GM06990 (cell line): ENCODE measurements at regions not wholly inside any gene's neighbourhood (a gene's known extent, or its start where the extent isn't known, plus 50 kb on each side); places are given as distances from the start of the nearest gene placed in this dataset.

ENCODE experiments used
- DNase-seq: peaks from one replicate; pipeline ENCODE4 v3.0.0-alpha.2; 2011; ENCODE audit not compliant: insufficient read length; ENCODE audit errors: extremely low read depth
- H3K27me3 ChIP-seq: replicated peaks from 2 replicates; pipeline ENCODE4 v1.6.0; 2011; ENCODE audit warnings: low read length; ENCODE audit not compliant: control insufficient read depth, insufficient read depth
- H3K36me3 ChIP-seq: 2 replicates; pipeline ENCODE4 v1.5.1; 2011; ENCODE audit warnings: low read length; ENCODE audit not compliant: control insufficient read depth, insufficient read depth
- H3K4me3 ChIP-seq: replicated peaks from 2 replicates; pipeline ENCODE4 v1.5.1; 2011; ENCODE audit warnings: low read depth, mild to moderate bottlenecking, control low read depth, low read length
- TF ChIP-seq, protein P1 (sequence below): IDR thresholded peaks from 2 replicates; pipeline ENCODE4 v1.5.1; 2011; ENCODE audit warnings: low read length, control low read depth, mild to moderate bottlenecking, inconsistent platforms; ENCODE audit not compliant: insufficient read depth, poor library complexity, severe bottlenecking

GRCh38 chr4:126057371-126057770 lies 742.6 kb downstream of the FAT4 start:
- no peaks in the 10 kb centered on the region for H3K36me3 ChIP-seq
- no peak for DNase-seq
- no peak overlapping the region for H3K4me3 ChIP-seq
- H3K27me3 ChIP-seq, result no peaks in the 10 kb centered on the region
- TF ChIP-seq, protein P1, sequence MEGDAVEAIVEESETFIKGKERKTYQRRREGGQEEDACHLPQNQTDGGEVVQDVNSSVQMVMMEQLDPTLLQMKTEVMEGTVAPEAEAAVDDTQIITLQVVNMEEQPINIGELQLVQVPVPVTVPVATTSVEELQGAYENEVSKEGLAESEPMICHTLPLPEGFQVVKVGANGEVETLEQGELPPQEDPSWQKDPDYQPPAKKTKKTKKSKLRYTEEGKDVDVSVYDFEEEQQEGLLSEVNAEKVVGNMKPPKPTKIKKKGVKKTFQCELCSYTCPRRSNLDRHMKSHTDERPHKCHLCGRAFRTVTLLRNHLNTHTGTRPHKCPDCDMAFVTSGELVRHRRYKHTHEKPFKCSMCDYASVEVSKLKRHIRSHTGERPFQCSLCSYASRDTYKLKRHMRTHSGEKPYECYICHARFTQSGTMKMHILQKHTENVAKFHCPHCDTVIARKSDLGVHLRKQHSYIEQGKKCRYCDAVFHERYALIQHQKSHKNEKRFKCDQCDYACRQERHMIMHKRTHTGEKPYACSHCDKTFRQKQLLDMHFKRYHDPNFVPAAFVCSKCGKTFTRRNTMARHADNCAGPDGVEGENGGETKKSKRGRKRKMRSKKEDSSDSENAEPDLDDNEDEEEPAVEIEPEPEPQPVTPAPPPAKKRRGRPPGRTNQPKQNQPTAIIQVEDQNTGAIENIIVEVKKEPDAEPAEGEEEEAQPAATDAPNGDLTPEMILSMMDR, result no peak

DNA sequence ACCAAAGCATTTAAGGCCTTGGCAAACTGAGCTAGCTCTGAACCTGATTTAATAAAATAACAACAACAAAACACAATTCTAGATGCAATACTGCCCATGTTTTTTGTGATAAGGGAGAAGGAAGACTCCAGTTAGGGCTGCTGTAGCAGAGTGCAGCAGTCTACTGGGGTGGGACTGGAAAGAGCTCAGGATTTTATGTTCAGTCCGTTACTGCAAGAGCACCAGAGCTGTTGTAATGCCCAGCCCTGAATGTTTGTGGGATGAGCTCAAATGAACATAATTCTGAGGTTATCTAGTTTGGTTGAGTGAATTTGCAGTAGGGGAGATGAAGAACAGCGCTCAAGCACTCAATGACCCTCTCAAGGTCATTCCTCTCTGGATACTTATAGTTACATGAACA lies 743.8 kb downstream of the FAT4 start:
- no peak overlapping the region for H3K4me3 ChIP-seq
- TF ChIP-seq, protein P1, result no peak
- no peaks in the 10 kb centered on the region for H3K36me3 ChIP-seq
- no peaks in the 10 kb centered on the region for H3K27me3 ChIP-seq
- no peak for DNase-seq

DNA sequence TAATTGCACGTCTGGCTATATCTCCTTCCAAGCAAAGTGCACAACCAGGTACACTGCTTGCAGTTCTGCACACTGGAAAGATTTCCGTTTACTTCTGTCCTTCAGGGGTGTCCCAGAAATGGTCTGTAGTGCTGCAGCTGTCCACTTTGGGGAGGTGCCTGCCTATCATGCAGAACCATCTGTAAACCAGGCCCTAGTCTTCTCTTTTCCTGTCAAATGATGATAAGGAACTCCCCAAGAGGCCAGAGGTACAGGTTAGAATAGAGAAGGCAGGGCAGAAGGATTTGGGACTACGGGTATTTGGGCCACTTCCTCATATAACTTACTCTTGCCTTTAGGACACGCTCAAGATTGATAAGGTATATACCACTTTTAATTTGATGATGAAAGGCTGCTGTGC lies 746.9 kb downstream of the FAT4 start:
- Histone ChIP-seq H3K27me3 (no peaks in the 10 kb centered on the region), H3K36me3 (no peaks in the 10 kb centered on the region), H3K4me3 (no peak overlapping the region)
- TF ChIP-seq, protein P1, result no peak
- no peak for DNase-seq

DNA sequence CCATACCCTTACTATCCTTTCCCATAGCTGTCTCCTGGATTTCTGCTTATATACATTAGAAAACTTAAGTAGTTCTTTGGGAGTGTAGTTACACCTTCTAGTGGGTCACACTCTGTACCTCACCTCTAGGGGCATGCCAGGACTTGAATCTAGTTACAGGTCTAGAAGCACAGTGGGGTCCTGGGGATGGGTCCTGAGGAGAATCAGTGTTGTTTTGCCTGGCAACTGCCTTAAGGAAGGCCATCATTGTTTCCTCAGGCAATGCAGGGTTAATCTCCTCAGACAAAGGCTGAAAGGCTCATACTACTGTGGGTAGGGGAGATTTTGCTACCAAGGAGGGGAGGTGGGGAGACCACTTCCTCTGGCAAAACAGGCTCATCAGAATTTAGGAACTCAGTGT lies 750.3 kb downstream of the FAT4 start:
- H3K4me3 ChIP-seq, result no peak overlapping the region
- TF ChIP-seq, protein P1, result no peak
- DNase-seq, result no peak
- no peaks in the 10 kb centered on the region for H3K27me3 ChIP-seq
- no peaks in the 10 kb centered on the region for H3K36me3 ChIP-seq

- no peak for DNase-seq
- Histone ChIP-seq H3K36me3 (no peaks in the 10 kb centered on the region), H3K27me3 (no peaks in the 10 kb centered on the region), H3K4me3 (no peak overlapping the region)
- TF ChIP-seq, protein P1, result no peak
Measured at GRCh38 chr4:126071346-126072333, 756.9 kb downstream of the FAT4 start.

GRCh38 chr4:126081336-126081735 lies 766.6 kb downstream of the FAT4 start:
- TF ChIP-seq, protein P1, result no peak
- no peak overlapping the region for H3K4me3 ChIP-seq
- no peaks in the 10 kb centered on the region for H3K36me3 ChIP-seq
- no peaks in the 10 kb centered on the region for H3K27me3 ChIP-seq
- no peak for DNase-seq
